D721Med (cell line): ENCODE measurements at regions not wholly inside any gene's neighbourhood (a gene's known extent, or its start where the extent isn't known, plus 50 kb on each side); places are given as distances from the start of the nearest gene placed in this dataset.

Source experiments
- DNase-seq: peaks from one replicate; pipeline ENCODE4 v3.0.0; 2011; ENCODE audit warnings: low spot score; ENCODE audit not compliant: insufficient read length
- FAIRE-seq: peaks from 2 replicates; lab custom pipeline; 2011; peaks lifted over from hg19 to GRCh38; lab: Jason Lieb, UNC
- TF ChIP-seq, protein P1 (sequence below): IDR thresholded peaks from 2 replicates; pipeline ENCODE4 v1.5.1; 2012; ENCODE audit warnings: mild to moderate bottlenecking, control low read depth; ENCODE audit not compliant: insufficient read depth; ENCODE audit errors: missing control alignments

DNA sequence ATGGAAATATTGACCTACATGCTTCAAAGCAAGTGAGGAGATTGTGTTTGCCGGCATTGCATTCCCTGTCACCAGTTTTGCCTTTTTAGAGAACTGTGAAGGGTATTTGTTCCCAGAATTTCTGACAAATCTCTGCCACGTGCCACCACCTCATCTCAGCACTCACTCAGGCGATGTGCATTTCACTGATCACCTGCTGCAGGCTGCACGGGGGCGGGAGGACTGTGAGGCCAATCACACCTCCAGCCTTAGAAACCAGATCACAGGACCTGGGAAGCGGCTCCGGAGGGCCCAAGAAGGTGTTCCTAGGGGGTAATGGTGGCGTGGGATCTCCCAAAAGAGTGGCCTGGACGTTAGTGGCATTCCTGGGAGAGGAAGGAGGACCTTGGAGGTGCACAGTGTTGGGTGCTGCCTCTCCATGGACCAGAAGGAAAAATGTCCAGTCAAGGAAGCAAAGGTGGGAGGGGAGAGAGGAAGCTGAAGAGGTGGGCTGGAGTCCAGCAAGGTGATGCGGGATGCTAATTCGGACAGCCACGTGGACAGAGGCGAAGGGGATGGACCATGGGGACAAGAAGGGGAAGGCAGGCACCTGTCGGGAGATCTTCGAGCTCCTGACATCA is 63.6 kb upstream of the OLFM1 start:
- FAIRE-seq (no peak), DNase-seq (no peak)
- TF ChIP-seq, protein P1, sequence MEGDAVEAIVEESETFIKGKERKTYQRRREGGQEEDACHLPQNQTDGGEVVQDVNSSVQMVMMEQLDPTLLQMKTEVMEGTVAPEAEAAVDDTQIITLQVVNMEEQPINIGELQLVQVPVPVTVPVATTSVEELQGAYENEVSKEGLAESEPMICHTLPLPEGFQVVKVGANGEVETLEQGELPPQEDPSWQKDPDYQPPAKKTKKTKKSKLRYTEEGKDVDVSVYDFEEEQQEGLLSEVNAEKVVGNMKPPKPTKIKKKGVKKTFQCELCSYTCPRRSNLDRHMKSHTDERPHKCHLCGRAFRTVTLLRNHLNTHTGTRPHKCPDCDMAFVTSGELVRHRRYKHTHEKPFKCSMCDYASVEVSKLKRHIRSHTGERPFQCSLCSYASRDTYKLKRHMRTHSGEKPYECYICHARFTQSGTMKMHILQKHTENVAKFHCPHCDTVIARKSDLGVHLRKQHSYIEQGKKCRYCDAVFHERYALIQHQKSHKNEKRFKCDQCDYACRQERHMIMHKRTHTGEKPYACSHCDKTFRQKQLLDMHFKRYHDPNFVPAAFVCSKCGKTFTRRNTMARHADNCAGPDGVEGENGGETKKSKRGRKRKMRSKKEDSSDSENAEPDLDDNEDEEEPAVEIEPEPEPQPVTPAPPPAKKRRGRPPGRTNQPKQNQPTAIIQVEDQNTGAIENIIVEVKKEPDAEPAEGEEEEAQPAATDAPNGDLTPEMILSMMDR, result no peak

DNA sequence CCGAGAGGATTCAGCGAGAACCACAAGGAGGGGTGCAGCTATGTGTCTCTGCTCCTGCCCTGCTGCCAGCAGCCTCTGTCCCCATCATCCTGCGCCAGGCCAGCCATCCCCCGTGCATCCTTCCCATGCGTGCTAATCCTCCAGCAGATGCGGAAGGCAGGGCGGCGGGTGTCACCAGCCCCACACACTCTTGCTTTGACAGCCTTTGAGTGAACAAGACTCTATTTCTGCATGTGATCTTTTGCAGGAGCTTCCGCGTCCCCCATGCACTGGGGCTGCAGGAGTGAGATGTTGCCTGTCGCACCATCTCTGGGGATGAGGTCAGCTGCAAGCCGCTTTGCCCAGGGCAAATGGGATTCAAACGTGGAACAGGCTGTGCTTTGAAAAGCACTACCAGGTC is 58.0 kb upstream of the OLFM1 start:
- FAIRE-seq (no peak), DNase-seq (no peak)
- TF ChIP-seq, protein P1, result no peak

DNA sequence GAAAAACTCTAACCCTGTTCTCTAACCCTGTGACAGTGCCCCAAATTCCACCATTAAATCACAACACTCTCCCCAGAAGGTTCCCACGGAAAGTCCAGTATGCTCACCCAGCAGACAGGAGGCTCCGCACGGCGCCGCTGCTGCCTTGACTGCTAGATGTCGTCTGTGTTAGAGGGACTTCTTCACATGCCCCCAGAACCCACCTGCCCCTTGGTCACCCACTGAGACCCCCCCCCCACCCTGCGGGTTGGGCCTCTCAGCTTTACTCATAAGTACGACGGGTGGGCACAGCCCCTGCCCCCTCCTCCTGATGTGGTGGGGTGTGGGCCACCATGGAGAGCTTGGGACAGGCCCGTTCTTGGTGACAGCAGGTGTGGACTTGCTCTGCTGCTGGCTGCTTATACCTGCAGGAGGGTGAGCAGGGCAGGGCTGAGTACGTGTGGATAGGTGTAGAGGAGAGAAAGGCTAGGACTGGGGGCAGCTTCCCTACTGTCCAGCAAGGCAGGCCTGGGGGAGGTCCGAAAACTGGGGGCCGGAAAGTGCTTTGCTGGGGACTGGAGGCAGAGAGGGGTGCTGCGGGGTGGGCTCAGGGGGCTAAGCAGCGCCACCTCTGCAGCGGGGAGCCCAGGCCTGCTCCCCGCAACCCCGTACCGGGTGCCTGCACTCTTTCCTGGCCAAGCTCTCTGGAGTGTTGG is 57.5 kb upstream of the OLFM1 start:
- TF ChIP-seq, protein P1, result no peak
- FAIRE-seq (no peak), DNase-seq (no peak)

DNA sequence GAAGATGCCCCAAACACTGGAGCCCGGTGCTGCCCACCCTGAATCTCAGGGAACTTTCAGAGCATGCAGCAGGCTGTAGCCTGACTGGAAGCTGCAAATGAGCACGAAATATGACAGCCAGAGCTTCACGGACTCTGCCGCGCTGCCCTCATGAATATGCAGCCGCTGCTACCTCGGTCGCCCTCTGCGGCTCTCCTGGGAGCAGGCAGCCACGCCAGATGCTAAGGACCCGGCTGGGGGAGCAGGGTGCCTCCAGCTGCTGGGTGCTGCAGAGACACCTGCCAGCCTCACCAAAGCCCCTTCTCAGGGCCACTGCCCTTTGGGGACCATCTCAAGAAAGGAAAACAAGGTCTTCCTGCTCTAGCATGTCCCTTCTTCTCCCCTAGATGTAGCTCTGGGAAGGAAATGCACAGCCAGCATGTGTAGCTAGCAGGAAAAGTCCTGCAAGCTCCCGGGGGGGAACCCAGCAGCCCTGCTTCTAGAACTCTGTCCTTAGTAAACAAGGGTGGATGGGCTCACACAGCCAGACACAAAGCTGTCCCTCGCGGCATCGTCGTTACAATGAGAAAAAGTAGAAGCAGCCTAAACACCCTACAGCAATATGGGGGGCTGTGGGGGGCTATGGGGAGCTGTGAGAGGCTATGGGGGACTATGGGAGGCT is 56.8 kb upstream of the OLFM1 start:
- no peak for DNase-seq
- no peak for FAIRE-seq

DNA sequence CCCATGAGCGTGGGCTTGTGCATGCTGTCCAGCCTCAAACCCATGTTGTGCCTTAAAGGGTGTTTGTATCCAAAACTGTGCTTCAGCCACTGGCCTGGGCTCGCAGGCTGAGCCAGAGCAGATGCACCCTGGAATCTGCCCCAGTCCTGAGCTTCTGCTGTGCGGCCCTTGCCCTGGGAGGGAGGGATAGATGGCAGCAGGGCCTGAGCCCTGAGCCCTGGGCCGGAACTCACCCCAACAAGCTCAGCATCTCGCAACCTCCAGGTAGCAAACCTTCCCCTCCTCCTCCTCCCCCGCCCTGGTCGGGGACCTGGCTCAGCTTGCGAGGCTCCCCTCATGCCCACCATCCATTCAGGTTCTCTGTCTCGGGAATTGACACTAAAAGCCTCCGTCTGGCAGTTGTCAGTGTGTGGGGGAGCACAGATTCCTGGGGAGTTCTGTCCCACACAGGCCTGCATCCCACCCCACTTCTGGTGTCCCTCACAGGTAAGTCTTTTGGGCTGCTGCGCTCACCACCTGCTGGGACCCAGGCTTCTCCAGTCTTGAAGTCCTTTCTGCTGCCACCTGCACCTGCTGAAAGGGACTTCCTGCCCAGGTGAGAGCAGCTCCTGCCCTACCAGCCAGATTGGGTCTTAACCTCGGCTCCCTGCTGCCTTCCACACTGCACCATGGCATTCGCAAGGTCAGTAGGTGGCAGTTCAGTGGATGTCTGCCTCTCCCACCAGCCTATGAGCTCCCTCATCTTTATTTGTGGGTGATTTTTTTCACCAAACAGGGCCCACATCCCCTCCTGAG is 55.2 kb upstream of the OLFM1 start:
- FAIRE-seq (no peak), DNase-seq (no peak)
- TF ChIP-seq, protein P1, result no peak

More for the DNA sequence above, 56.8 kb upstream of the OLFM1 start:
- TF ChIP-seq, protein P1, result no peak

DNA sequence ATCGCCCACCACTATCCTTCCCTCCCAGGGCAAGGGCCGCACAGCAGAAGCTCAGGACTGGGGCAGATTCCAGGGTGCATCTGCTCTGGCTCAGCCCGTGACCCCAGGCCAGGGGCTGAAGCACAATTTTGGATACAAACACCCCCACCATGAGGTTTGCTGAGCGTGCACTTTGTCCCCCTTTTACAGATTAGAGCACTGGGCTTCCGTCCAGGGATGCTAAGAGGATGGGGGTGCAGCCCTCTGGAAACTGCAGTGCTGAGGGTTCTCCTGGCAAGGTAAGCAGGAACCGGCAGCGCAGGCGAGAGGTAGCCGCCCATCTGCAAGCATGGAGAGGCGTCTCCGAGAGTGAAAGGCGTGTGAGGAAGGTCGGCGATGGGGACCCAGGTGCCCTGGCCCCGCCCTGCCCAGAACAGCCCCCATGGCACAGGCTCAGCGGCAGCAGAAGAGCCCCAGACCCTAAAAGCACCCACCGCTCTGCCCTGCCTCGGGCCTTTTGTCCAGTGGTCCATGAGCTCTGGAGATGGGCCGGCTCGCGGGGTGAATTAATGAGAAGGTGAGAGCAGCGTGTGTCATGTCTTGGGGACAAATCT is 54.5 kb upstream of the OLFM1 start:
- TF ChIP-seq, protein P1, result no peak
- no peak for FAIRE-seq
- DNase-seq, result no peak
